Bronchial epithelial cell (primary cell): ENCODE measurements at regions not wholly inside any gene's neighbourhood (a gene's known extent, or its start where the extent isn't known, plus 50 kb on each side); places are given as distances from the start of the nearest gene placed in this dataset.
A peak's percentile ranks its signal among the peaks of the same experiment; 100 is the strongest.

Source experiments
- DNase-seq: peaks from one replicate; pipeline ENCODE4 v3.0.0-alpha.2; 2010; ENCODE audit warnings: low read depth
- FAIRE-seq: peaks from 2 replicates; lab custom pipeline; 2011; peaks lifted over from hg19 to GRCh38; lab: Jason Lieb, UNC
- H3K27me3 ChIP-seq: 2 replicates; pipeline ENCODE4 v1.5.1; 2011; ENCODE audit warnings: low read length; ENCODE audit not compliant: control insufficient read depth, insufficient read depth
- H3K36me3 ChIP-seq: 2 replicates; pipeline ENCODE4 v1.5.1; 2011; ENCODE audit warnings: low read length; ENCODE audit not compliant: control insufficient read depth, insufficient read depth
- H3K4me3 ChIP-seq: 2 replicates; pipeline ENCODE4 v1.5.1; 2011; ENCODE audit warnings: mild to moderate bottlenecking, low read depth, low read length, control low read depth
- TF ChIP-seq, protein P1 (sequence below): IDR thresholded peaks from 2 replicates; pipeline ENCODE4 v1.5.1; 2011; ENCODE audit warnings: mild to moderate bottlenecking, moderate library complexity, low read length, control low read depth, inconsistent platforms; ENCODE audit not compliant: insufficient read depth, severe bottlenecking

- FAIRE-seq (no peak), DNase-seq (no peak)
- H3K36me3 ChIP-seq = no peaks in the 10 kb centered on the region
- peaks cover 3% of the 10 kb centered on the region for H3K27me3 ChIP-seq
- no peak overlapping the region for H3K4me3 ChIP-seq
- TF ChIP-seq, protein P1, sequence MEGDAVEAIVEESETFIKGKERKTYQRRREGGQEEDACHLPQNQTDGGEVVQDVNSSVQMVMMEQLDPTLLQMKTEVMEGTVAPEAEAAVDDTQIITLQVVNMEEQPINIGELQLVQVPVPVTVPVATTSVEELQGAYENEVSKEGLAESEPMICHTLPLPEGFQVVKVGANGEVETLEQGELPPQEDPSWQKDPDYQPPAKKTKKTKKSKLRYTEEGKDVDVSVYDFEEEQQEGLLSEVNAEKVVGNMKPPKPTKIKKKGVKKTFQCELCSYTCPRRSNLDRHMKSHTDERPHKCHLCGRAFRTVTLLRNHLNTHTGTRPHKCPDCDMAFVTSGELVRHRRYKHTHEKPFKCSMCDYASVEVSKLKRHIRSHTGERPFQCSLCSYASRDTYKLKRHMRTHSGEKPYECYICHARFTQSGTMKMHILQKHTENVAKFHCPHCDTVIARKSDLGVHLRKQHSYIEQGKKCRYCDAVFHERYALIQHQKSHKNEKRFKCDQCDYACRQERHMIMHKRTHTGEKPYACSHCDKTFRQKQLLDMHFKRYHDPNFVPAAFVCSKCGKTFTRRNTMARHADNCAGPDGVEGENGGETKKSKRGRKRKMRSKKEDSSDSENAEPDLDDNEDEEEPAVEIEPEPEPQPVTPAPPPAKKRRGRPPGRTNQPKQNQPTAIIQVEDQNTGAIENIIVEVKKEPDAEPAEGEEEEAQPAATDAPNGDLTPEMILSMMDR = no peak
Measured at GRCh38 chr10:78936412-78937342, 132.1 kb upstream of the ZMIZ1 start.

DNA sequence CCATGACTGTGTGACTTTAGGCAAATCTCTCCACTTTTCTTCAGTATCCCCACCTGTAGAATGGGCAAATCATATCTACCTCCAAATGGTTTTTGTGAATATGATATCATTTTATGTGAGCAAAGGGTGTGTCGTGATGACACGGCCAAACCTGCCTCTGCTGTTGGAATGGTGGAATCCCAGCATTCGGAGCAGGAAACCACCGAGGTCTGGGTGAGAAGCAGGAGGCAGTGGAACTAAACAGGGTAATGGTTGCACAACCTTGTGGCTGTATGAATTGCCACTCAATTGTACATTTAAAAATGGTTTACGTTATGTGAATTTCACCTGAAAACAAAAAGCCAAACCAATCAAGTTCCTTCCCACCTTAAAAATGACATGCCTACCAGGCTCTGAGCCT is 131.4 kb upstream of the ZMIZ1 start:
- H3K27me3 ChIP-seq = peaks cover 3% of the 10 kb centered on the region
- DNase-seq (peak; percentile 56), FAIRE-seq (no peak)
- TF ChIP-seq, protein P1 = no peak
- H3K4me3 ChIP-seq = no peak overlapping the region
- no peaks in the 10 kb centered on the region for H3K36me3 ChIP-seq

- DNase-seq (no peak), FAIRE-seq (no peak)
- H3K36me3 ChIP-seq = no peaks in the 10 kb centered on the region
- H3K27me3 ChIP-seq = peaks cover 3% of the 10 kb centered on the region
- TF ChIP-seq, protein P1 = peak; percentile 4
- H3K4me3 ChIP-seq = no peak overlapping the region
Measured at GRCh38 chr10:78937800-78938694, 130.7 kb upstream of the ZMIZ1 start.

GRCh38 chr10:78938695-78939672 is 129.8 kb upstream of the ZMIZ1 start:
- no peak for FAIRE-seq
- no peak for DNase-seq
- TF ChIP-seq, protein P1 = no peak
- Histone ChIP-seq H3K36me3 (no peaks in the 10 kb centered on the region), H3K27me3 (peaks cover 3% of the 10 kb centered on the region), H3K4me3 (no peak overlapping the region)

- Histone ChIP-seq H3K36me3 (no peaks in the 10 kb centered on the region), H3K27me3 (no peaks in the 10 kb centered on the region), H3K4me3 (no peak overlapping the region)
- TF ChIP-seq, protein P1 = no peak
- no peak for FAIRE-seq
- DNase-seq = no peak
Measured at GRCh38 chr10:78942091-78942501, 126.7 kb upstream of the ZMIZ1 start.
